Parathyroid adenoma (tissue), 2 donors: ENCODE measurements at regions not wholly inside any gene's neighbourhood (a gene's known extent, or its start where the extent isn't known, plus 50 kb on each side); places are given as distances from the start of the nearest gene placed in this dataset.

ENCODE experiments used
- H2AFZ ChIP-seq: fragments of 300-600 bp; sonication (generic); one replicate; pipeline ENCODE4 v1.7.0; 2017; ENCODE audit warnings: antibody characterized with exemption, mild to moderate bottlenecking
- H3K27ac ChIP-seq: fragments of 300-600 bp; sonication (generic); one replicate; pipeline ENCODE4 v1.7.0; 2017
- H3K27me3 ChIP-seq: fragments of 300-600 bp; sonication (generic); one replicate; pipeline ENCODE4 v1.7.0; 2017; ENCODE audit warnings: low read length; ENCODE audit not compliant: control insufficient read depth, insufficient read depth
- H3K36me3 ChIP-seq: fragments of 300-600 bp; sonication (generic); one replicate; pipeline ENCODE4 v1.7.0; 2017; ENCODE audit warnings: low read length; ENCODE audit not compliant: control insufficient read depth, insufficient read depth
- H3K4me1 ChIP-seq: fragments of 300-600 bp; sonication (generic); one replicate; pipeline ENCODE4 v1.7.0; 2017; ENCODE audit warnings: control low read depth
- H3K4me2 ChIP-seq: fragments of 300-600 bp; sonication (generic); one replicate; pipeline ENCODE4 v1.7.0; 2017; ENCODE audit warnings: low read length
- H3K4me3 ChIP-seq: fragments of 300-600 bp; sonication (generic); one replicate; pipeline ENCODE4 v1.7.0; 2017; ENCODE audit warnings: low read depth, low read length
- H3K79me2 ChIP-seq: fragments of 300-600 bp; sonication (generic); one replicate; pipeline ENCODE4 v1.7.0; 2017; ENCODE audit warnings: control low read depth
- H3K9ac ChIP-seq: fragments of 300-600 bp; sonication (generic); one replicate; pipeline ENCODE4 v1.7.0; 2017; ENCODE audit warnings: mild to moderate bottlenecking
- H3K9me3 ChIP-seq: fragments of 300-600 bp; sonication (generic); one replicate; pipeline ENCODE4 v1.7.0; 2017; ENCODE audit warnings: low read length; ENCODE audit not compliant: control insufficient read depth
- TF ChIP-seq, protein P1 (sequence below): fragments of 300-600 bp; sonication (generic); IDR thresholded peaks from one replicate; pipeline ENCODE4 v1.7.0; 2017; ENCODE audit warnings: antibody characterized with exemption, mild to moderate bottlenecking
- donor health status: primary hyperparathyroidism.

DNA sequence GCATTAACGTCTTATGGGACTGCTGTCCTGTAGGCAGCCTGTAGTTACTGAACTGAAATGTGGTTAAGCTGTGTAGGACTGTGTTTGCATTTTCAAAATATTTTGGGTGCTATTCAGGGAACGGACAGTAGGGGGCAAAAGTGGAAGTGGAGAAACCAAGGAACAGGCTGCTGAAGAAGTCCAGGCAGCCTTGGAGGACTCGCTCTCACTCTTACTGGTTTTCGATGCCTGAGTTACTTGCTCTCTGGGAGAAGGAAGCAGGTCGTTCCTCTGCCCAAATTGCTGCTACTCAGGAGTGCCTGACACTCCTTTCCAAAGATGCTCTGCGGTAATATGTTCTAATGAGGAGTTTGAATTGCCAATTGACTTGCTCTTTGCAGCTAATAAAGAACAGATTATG is 64.5 kb upstream of the RBFOX1 start:
- Histone ChIP-seq H3K79me2 (no peaks in the 10 kb centered on the region), H3K27me3 (no peaks in the 10 kb centered on the region), H2AFZ (no peak overlapping the region), H3K4me2 (no peak overlapping the region), H3K9me3 (no peaks in the 10 kb centered on the region), H3K4me1 (no peaks in the 10 kb centered on the region), H3K9ac (no peak overlapping the region), H3K4me3 (no peak overlapping the region), H3K36me3 (no peaks in the 10 kb centered on the region), H3K27ac (no peak overlapping the region)
- TF ChIP-seq, protein P1, sequence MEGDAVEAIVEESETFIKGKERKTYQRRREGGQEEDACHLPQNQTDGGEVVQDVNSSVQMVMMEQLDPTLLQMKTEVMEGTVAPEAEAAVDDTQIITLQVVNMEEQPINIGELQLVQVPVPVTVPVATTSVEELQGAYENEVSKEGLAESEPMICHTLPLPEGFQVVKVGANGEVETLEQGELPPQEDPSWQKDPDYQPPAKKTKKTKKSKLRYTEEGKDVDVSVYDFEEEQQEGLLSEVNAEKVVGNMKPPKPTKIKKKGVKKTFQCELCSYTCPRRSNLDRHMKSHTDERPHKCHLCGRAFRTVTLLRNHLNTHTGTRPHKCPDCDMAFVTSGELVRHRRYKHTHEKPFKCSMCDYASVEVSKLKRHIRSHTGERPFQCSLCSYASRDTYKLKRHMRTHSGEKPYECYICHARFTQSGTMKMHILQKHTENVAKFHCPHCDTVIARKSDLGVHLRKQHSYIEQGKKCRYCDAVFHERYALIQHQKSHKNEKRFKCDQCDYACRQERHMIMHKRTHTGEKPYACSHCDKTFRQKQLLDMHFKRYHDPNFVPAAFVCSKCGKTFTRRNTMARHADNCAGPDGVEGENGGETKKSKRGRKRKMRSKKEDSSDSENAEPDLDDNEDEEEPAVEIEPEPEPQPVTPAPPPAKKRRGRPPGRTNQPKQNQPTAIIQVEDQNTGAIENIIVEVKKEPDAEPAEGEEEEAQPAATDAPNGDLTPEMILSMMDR = peak; percentile 46

DNA sequence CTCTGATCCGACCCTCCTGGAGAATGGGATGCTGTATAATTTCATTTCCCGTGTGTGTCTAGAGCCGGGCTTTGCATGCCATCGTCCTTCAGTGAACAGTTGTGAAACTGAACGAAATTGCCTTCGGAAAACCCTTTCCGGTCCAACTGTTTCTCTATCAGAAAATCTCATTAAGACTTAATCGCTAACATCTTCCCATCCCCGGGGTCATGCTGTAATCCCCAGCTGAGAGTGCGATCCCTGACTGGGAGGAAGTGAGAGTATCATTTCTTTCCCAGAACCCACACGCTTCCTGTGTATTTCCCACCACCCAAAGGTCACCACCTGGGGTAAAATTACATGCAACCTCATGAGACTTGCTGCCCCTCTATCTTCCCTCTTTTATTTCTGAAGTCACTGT is 75.6 kb upstream of the RBFOX1 start:
- Histone ChIP-seq H2AFZ (no peak overlapping the region), H3K4me2 (no peak overlapping the region), H3K9me3 (no peaks in the 10 kb centered on the region), H3K79me2 (no peaks in the 10 kb centered on the region), H3K9ac (no peak overlapping the region), H3K4me3 (no peak overlapping the region), H3K4me1 (no peaks in the 10 kb centered on the region), H3K27ac (no peak overlapping the region), H3K36me3 (no peaks in the 10 kb centered on the region), H3K27me3 (no peaks in the 10 kb centered on the region)
- TF ChIP-seq, protein P1 = no peak

DNA sequence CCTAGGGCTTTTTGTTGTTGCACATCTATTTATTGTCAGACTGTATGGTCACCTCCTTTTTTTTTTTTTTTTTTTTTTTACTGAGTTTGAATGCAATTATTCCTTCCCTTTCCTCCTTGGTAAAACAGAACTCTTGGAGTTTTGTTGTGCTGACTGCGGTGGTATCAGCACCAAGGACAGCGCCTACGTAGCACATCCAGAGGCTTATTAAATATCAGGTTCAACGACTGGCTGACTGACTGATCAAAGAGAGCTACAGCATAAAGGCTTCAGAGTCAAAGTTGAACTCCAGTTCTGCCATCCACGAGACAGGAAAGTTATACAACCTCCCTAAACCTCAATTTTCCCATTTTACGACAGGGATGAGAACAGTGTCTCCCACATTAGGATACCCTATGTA is 86.1 kb upstream of the RBFOX1 start:
- Histone ChIP-seq H2AFZ (no peak overlapping the region), H3K4me2 (no peak overlapping the region), H3K36me3 (no peaks in the 10 kb centered on the region), H3K4me3 (no peak overlapping the region), H3K79me2 (no peaks in the 10 kb centered on the region), H3K9ac (no peak overlapping the region), H3K9me3 (no peaks in the 10 kb centered on the region), H3K27me3 (no peaks in the 10 kb centered on the region), H3K4me1 (no peaks in the 10 kb centered on the region), H3K27ac (no peak overlapping the region)
- TF ChIP-seq, protein P1 = no peak

DNA sequence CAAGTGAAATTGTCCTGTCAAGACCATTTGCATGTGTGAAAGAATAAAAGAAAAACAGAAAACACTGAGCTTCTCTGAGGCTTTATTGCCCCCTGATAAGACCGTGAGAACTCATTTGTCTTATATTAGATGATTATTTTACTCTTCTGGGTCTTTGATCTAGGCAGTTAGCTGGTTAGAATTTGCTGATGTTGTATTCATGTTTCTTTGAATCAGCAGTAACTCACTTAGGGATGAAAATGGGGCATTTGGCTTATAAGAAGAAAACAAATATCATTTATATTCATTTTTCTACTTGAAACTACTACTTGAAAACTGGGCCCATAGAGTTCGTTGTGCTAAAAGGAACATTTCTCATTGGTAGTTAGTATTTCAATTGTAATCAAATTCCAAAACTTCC is 93.1 kb upstream of the RBFOX1 start:
- Histone ChIP-seq H3K4me1 (no peaks in the 10 kb centered on the region), H2AFZ (no peak overlapping the region)
- TF ChIP-seq, protein P1 = no peak

DNA sequence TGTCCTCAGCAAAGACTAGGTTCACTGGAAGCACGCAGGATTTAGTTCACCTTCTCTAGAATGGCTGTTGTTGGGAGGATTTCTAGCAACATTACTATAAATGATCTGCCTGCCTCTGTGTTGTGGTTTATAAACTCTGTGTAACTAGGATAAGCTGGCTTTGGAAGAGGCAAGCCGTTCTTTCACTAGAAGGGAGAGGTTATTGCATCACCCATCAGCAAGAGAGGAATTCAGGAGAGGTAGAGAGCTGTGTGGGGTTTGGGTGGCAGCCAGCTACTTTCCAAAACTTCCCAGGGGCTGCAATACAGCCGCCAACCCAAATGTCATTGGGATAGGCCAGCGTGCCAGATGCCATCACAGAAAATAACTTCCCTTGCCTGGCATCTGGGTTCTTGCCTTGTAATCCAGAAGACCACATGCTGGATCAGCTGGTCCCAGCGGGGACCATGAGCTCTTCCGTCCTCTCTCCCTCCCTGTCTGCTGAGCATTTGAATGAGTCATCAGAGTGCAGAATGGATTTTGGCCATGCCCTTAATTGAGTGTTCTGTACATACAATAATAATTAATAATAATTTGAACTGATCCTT is 95.7 kb upstream of the RBFOX1 start:
- TF ChIP-seq, protein P1 = no peak
- no peaks in the 10 kb centered on the region for H3K36me3 ChIP-seq
- H3K9me3 ChIP-seq = no peaks in the 10 kb centered on the region
- H3K4me2 ChIP-seq = no peak overlapping the region
- no peak overlapping the region for H3K27ac ChIP-seq
- no peak overlapping the region for H3K9ac ChIP-seq
- H3K4me1 ChIP-seq = no peaks in the 10 kb centered on the region
- no peaks in the 10 kb centered on the region for H3K27me3 ChIP-seq
- no peak overlapping the region for H3K4me3 ChIP-seq
- no peak overlapping the region for H2AFZ ChIP-seq
- H3K79me2 ChIP-seq = no peaks in the 10 kb centered on the region

More for the DNA sequence above, 93.1 kb upstream of the RBFOX1 start:
- Histone ChIP-seq H3K4me3 (no peak overlapping the region), H3K9me3 (no peaks in the 10 kb centered on the region), H3K36me3 (no peaks in the 10 kb centered on the region), H3K9ac (no peak overlapping the region), H3K79me2 (no peaks in the 10 kb centered on the region), H3K4me2 (no peak overlapping the region), H3K27me3 (no peaks in the 10 kb centered on the region), H3K27ac (no peak overlapping the region)
